Neural crest cell (in vitro differentiated cells): ENCODE measurements at regions not wholly inside any gene's neighbourhood (a gene's known extent, or its start where the extent isn't known, plus 50 kb on each side); places are given as distances from the start of the nearest gene placed in this dataset.

Experiments
- DNase-seq: peaks from one replicate; pipeline ENCODE4 v3.0.0; 2021; ENCODE audit warnings: low read depth, mixed read lengths, low spot score
- H3K27ac Mint-ChIP-seq: one replicate; pipeline ENCODE4 v1.8.0; 2021; ENCODE audit warnings: mild to moderate bottlenecking, mixed read lengths; ENCODE audit not compliant: unreplicated experiment
- H3K27me3 Mint-ChIP-seq: 2 replicates; pipeline ENCODE4 v1.8.0; 2021; ENCODE audit warnings: low read depth, mild to moderate bottlenecking, mixed read lengths
- H3K36me3 Mint-ChIP-seq: 2 replicates; pipeline ENCODE4 v1.8.0; 2021; ENCODE audit warnings: low read depth, mild to moderate bottlenecking, mixed read lengths
- H3K4me1 Mint-ChIP-seq: 2 replicates; pipeline ENCODE4 v1.8.0; 2021; ENCODE audit warnings: mixed read lengths
- H3K4me3 Mint-ChIP-seq: one replicate; pipeline ENCODE4 v1.8.0; 2021; ENCODE audit warnings: mild to moderate bottlenecking, mixed read lengths
- H3K9me3 Mint-ChIP-seq: 2 replicates; pipeline ENCODE4 v1.8.0; 2021; ENCODE audit warnings: mixed read lengths
- CTCF ChIP-seq: fragments of 200-600 bp; sonication (generic); conservative IDR thresholded peaks from 2 replicates; pipeline ENCODE4 v1.5.0; 2021; ENCODE audit warnings: antibody characterized with exemption, mild to moderate bottlenecking

GRCh38 chr6:165173484-165173883 is 135.9 kb downstream of the C6orf118 start:
- peaks cover 8% of the 10 kb centered on the region for H3K9me3 Mint-ChIP-seq
- no peak for TF ChIP-seq CTCF
- no peaks in the 10 kb centered on the region for H3K27me3 Mint-ChIP-seq
- H3K4me3 Mint-ChIP-seq = no peak overlapping the region
- H3K27ac Mint-ChIP-seq = no peak overlapping the region
- no peaks in the 10 kb centered on the region for H3K4me1 Mint-ChIP-seq
- H3K36me3 Mint-ChIP-seq = peaks cover 5% of the 10 kb centered on the region
- no peak for DNase-seq

GRCh38 chr6:165167861-165168260 is 141.5 kb downstream of the C6orf118 start:
- Mint-ChIP-seq H3K27ac (no peak overlapping the region), H3K9me3 (peaks cover 11% of the 10 kb centered on the region), H3K36me3 (peaks cover 6% of the 10 kb centered on the region), H3K27me3 (no peaks in the 10 kb centered on the region), H3K4me1 (no peaks in the 10 kb centered on the region), H3K4me3 (no peak overlapping the region)
- no peak for DNase-seq
- TF ChIP-seq CTCF = no peak

- Mint-ChIP-seq H3K27me3 (no peaks in the 10 kb centered on the region), H3K4me1 (no peaks in the 10 kb centered on the region), H3K9me3 (peaks cover 14% of the 10 kb centered on the region), H3K27ac (no peak overlapping the region), H3K36me3 (peaks cover 9% of the 10 kb centered on the region), H3K4me3 (no peak overlapping the region)
- no peak for DNase-seq
- TF ChIP-seq CTCF = no peak
Observed at GRCh38 chr6:165167311-165167710, 142.1 kb downstream of the C6orf118 start.

- no peak for TF ChIP-seq CTCF
- H3K9me3 Mint-ChIP-seq = peaks cover 12% of the 10 kb centered on the region
- H3K27ac Mint-ChIP-seq = no peak overlapping the region
- peaks cover 9% of the 10 kb centered on the region for H3K36me3 Mint-ChIP-seq
- no peak for DNase-seq
- no peaks in the 10 kb centered on the region for H3K4me1 Mint-ChIP-seq
- H3K27me3 Mint-ChIP-seq = no peaks in the 10 kb centered on the region
- H3K4me3 Mint-ChIP-seq = no peak overlapping the region
Observed at GRCh38 chr6:165163519-165163918, 145.9 kb downstream of the C6orf118 start.

- peaks cover 9% of the 10 kb centered on the region for H3K36me3 Mint-ChIP-seq
- no peaks in the 10 kb centered on the region for H3K27me3 Mint-ChIP-seq
- H3K4me1 Mint-ChIP-seq = no peaks in the 10 kb centered on the region
- H3K4me3 Mint-ChIP-seq = no peak overlapping the region
- H3K9me3 Mint-ChIP-seq = peaks cover 10% of the 10 kb centered on the region
- TF ChIP-seq CTCF = no peak
- no peak overlapping the region for H3K27ac Mint-ChIP-seq
- DNase-seq = no peak
Observed at GRCh38 chr6:165159460-165159859, 149.9 kb downstream of the C6orf118 start.

- no peak overlapping the region for H3K4me3 Mint-ChIP-seq
- DNase-seq = no peak
- no peak overlapping the region for H3K27ac Mint-ChIP-seq
- no peaks in the 10 kb centered on the region for H3K27me3 Mint-ChIP-seq
- no peak for TF ChIP-seq CTCF
- H3K36me3 Mint-ChIP-seq = no peaks in the 10 kb centered on the region
- H3K4me1 Mint-ChIP-seq = no peaks in the 10 kb centered on the region
- no peaks in the 10 kb centered on the region for H3K9me3 Mint-ChIP-seq
Observed at GRCh38 chr6:165146456-165146855, 162.9 kb downstream of the C6orf118 start.
